Astrocyte (in vitro differentiated cells and primary cell): ENCODE measurements at regions not wholly inside any gene's neighbourhood (a gene's known extent, or its start where the extent isn't known, plus 50 kb on each side); places are given as distances from the start of the nearest gene placed in this dataset. TPM values are rescaled to one million over a fixed set of nuclear protein-coding genes. Genes with fewer than 3 reads are reported as not detected.

Source experiments
- microRNA-seq: library from miRNA; unstranded; fragments of <30 nt; microRNA quantifications from one replicate; pipeline ENCODE4 v1.2.0, GENCODE V29; 2020

Small RNA genes lying in the stretch of these regions (microRNA-seq; reads per million reads assigned to microRNA genes)
- not detected for gene MIR4417
